GM12873 (cell line): ENCODE measurements at regions not wholly inside any gene's neighbourhood (a gene's known extent, or its start where the extent isn't known, plus 50 kb on each side); places are given as distances from the start of the nearest gene placed in this dataset.

Source experiments
- TF ChIP-seq, protein P1 (sequence below): IDR thresholded peaks from 2 replicates; pipeline ENCODE4 v1.5.1; 2012; ENCODE audit warnings: low read depth, mild to moderate bottlenecking, moderate library complexity, low read length, control low read depth; ENCODE audit not compliant: insufficient read depth; ENCODE audit errors: missing control alignments

DNA sequence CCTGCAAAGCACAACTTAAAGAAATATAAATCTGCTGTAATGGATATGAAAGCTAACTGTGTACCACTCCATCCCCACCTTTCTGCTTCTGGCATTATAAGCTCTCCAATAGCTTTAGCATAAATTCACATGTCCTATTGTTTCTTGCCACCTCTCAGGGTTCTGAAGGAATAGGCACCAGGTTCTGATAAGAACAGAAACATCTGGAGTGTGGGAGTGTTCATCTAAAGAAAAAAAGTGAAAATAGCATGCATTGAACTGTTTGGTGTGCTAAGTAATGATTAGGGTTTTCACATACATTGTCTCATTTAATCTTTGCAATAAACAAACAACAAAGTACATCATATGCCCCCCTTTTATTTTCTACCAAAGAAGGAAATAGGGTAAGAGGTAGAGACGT lies 72.3 kb downstream of the FAM76B start:
- TF ChIP-seq, protein P1, sequence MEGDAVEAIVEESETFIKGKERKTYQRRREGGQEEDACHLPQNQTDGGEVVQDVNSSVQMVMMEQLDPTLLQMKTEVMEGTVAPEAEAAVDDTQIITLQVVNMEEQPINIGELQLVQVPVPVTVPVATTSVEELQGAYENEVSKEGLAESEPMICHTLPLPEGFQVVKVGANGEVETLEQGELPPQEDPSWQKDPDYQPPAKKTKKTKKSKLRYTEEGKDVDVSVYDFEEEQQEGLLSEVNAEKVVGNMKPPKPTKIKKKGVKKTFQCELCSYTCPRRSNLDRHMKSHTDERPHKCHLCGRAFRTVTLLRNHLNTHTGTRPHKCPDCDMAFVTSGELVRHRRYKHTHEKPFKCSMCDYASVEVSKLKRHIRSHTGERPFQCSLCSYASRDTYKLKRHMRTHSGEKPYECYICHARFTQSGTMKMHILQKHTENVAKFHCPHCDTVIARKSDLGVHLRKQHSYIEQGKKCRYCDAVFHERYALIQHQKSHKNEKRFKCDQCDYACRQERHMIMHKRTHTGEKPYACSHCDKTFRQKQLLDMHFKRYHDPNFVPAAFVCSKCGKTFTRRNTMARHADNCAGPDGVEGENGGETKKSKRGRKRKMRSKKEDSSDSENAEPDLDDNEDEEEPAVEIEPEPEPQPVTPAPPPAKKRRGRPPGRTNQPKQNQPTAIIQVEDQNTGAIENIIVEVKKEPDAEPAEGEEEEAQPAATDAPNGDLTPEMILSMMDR, result no peak

DNA sequence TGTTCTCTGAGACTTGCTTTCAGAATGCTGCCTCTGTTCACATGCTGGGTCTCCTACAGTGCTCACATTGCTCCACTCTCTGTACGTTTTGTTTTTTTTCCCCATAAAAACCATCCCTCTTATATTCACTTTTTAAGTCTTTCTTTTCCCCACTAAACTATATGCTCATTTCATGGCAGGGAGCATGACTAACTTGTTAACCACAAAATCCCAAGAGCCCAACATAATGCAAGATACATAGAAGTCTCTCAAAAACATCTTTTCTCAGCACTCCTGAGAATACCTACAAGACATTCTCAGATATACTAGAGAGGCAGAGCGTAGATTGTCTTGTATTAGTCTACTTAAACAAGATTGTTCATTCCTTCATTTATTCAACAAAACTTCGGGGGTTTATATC lies 73.3 kb downstream of the FAM76B start:
- TF ChIP-seq, protein P1, result no peak

GRCh38 chr11:95715777-95716241 lies 73.8 kb downstream of the FAM76B start:
- TF ChIP-seq, protein P1, result no peak

- TF ChIP-seq, protein P1, result no peak
Observed at GRCh38 chr11:95714843-95715776, 74.5 kb downstream of the FAM76B start.

DNA sequence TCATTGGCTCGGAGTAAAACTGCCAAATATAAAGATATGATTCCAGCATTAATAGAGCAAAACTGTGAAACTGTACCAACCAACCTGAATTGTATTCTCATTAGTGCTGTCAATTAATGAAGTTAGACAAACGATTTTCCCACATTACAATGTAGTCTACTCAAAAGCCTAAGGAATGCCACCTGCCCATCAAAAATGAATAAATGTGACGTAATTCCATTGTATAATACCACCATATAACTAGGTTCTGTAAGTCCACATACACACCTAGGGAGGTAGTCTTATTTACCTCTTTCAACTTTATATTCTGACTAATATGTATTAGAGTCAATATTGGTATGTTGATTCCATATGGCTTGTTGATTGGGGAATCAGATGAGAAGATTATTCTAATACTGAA lies 76.2 kb downstream of the FAM76B start:
- TF ChIP-seq, protein P1, result no peak

GRCh38 chr11:95711945-95712221 lies 77.7 kb downstream of the FAM76B start:
- TF ChIP-seq, protein P1, result no peak

DNA sequence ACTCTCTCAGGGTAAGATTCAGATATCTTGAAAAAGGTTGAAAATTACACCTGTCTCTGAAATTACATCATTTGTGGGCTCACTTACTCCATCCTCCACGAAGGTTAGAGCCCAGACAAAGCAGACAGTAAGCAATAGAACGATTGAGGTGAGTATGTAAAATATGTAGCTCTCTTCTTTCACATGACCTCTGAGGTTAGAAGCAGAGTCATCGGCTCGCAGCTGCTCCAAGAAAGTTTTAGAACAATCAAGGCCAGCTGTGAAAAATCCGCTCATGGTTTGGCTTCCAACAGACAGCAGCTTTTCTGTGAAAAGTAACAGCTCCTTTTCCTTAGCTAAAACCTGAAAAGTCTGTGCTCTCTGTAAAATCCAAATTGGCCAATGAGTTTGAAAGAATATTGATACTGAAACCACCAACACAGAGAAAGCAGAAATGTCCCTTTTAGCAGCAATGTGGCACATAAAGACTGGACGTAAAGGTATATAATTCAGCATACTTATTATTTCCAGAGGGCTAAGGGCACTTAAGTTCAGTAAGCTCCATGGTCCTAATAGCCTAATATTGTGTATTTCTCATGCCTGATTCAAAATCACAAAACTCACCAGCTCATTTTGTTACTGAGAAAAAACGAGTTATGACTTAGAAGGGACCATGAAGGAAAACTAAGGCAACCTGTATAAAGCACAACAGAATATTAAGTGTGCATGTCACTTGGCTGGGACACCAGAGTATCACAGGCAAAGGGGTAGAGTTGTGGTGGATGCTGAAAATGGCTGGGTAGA lies 78.2 kb downstream of the FAM76B start:
- TF ChIP-seq, protein P1, result no peak
